Ascending aorta (tissue), 2 donors: ENCODE measurements at regions not wholly inside any gene's neighbourhood (a gene's known extent, or its start where the extent isn't known, plus 50 kb on each side); places are given as distances from the start of the nearest gene placed in this dataset.

ENCODE experiments used
- DNase-seq, 2 donors: peaks; one replicate each; pipeline ENCODE4 v3.0.0-alpha.2; 2019; ENCODE audit warnings: low spot score in 2 of 2
- H3K27ac ChIP-seq, 2 donors: fragments of 200-600 bp; sonication (generic); one replicate each; pipeline ENCODE4 v1.5.1; 2016 to 2017; ENCODE audit warnings: mild to moderate bottlenecking in 1 of 2
- H3K27me3 ChIP-seq: fragments of 200-600 bp; sonication (generic); one replicate; pipeline ENCODE4 v1.5.1; 2017
- H3K36me3 ChIP-seq, 2 donors: fragments of 200-600 bp; sonication (generic); one replicate each; pipeline ENCODE4 v1.5.1; 2016
- H3K4me1 ChIP-seq, 2 donors: fragments of 200-600 bp; sonication (generic); one replicate each; pipeline ENCODE4 v1.5.1; 2016 to 2017; ENCODE audit warnings: mild to moderate bottlenecking in 1 of 2
- H3K4me3 ChIP-seq, 2 donors: fragments of 200-600 bp; sonication (generic); one replicate each; pipeline ENCODE4 v1.5.1; 2016 to 2017; ENCODE audit warnings: mild to moderate bottlenecking in 1 of 2
- H3K9me3 ChIP-seq, 2 donors: fragments of 200-600 bp; sonication (generic); one replicate each; pipeline ENCODE4 v1.5.1; 2016
- CTCF ChIP-seq, 3 experiments: fragments of 200-600 bp in 2 of 3; fragments of 450-650 bp in 1 of 3; sonication (generic) in 2 of 3; IDR thresholded peaks; one replicate each; pipeline ENCODE4 v1.5.1; 2016 to 2019; ENCODE audit warnings: antibody characterized with exemption in 3 of 3, mild to moderate bottlenecking in 1 of 3, moderate library complexity in 1 of 3
- intact Hi-C: fragments of 100-400 bp; cut with DNase I; formaldehyde crosslinking; loops from one replicate; pipeline ENCODE4 v1.15.1; 2023

- Histone ChIP-seq H3K4me1 (no peaks in the 10 kb centered on the region), H3K36me3 (no peaks in the 10 kb centered on the region), H3K27me3 (no peaks in the 10 kb centered on the region), H3K4me3 (no peak overlapping the region), H3K9me3 (no peaks in the 10 kb centered on the region), H3K27ac (no peak overlapping the region)
- intact Hi-C loops: no loop called here
- TF ChIP-seq CTCF (IDR thresholded peaks at IDR 0.05): no peak
- no peak for DNase-seq
Measured at GRCh38 chr2:121094101-121094500, 190.9 kb downstream of the TFCP2L1 start.

GRCh38 chr2:121094845-121095244 is 190.2 kb downstream of the TFCP2L1 start:
- Histone ChIP-seq H3K4me1 (no peaks in the 10 kb centered on the region), H3K4me3 (no peak overlapping the region), H3K27me3 (no peaks in the 10 kb centered on the region), H3K9me3 (no peaks in the 10 kb centered on the region), H3K36me3 (no peaks in the 10 kb centered on the region), H3K27ac (no peak overlapping the region)
- intact Hi-C loops: no loop called here
- no peak for TF ChIP-seq CTCF (IDR thresholded peaks at IDR 0.05)
- no peak for DNase-seq

GRCh38 chr2:121095257-121096080 is 189.5 kb downstream of the TFCP2L1 start:
- Histone ChIP-seq H3K9me3 (no peaks in the 10 kb centered on the region), H3K36me3 (no peaks in the 10 kb centered on the region), H3K4me1 (no peaks in the 10 kb centered on the region), H3K4me3 (no peak overlapping the region), H3K27me3 (no peaks in the 10 kb centered on the region), H3K27ac (no peak overlapping the region)
- peak; percentile 39 to 56 (median 56) for TF ChIP-seq CTCF (IDR thresholded peaks at IDR 0.05)
- intact Hi-C loops: no loop called here
- DNase-seq: no peak

- no peak for TF ChIP-seq CTCF (IDR thresholded peaks at IDR 0.05)
- no peaks in the 10 kb centered on the region for H3K4me1 ChIP-seq
- H3K4me3 ChIP-seq: no peak overlapping the region
- DNase-seq: no peak
- H3K36me3 ChIP-seq: no peaks in the 10 kb centered on the region
- intact Hi-C loops: no loop called here
- H3K9me3 ChIP-seq: no peaks in the 10 kb centered on the region
- no peak overlapping the region for H3K27ac ChIP-seq
- H3K27me3 ChIP-seq: no peaks in the 10 kb centered on the region
Measured at GRCh38 chr2:121096611-121097010, 188.4 kb downstream of the TFCP2L1 start.

GRCh38 chr2:121098556-121098955 is 186.4 kb downstream of the TFCP2L1 start:
- Histone ChIP-seq H3K27me3 (no peaks in the 10 kb centered on the region), H3K4me3 (no peak overlapping the region), H3K27ac (no peak overlapping the region), H3K4me1 (no peaks in the 10 kb centered on the region), H3K9me3 (no peaks in the 10 kb centered on the region), H3K36me3 (no peaks in the 10 kb centered on the region)
- no peak for DNase-seq
- intact Hi-C loops: no loop called here
- TF ChIP-seq CTCF (IDR thresholded peaks at IDR 0.05): no peak
